ENCODE measurements at regions not wholly inside any gene's neighbourhood (a gene's known extent, or its start where the extent isn't known, plus 50 kb on each side); places are given as distances from the start of the nearest gene placed in this dataset.

DNA sequence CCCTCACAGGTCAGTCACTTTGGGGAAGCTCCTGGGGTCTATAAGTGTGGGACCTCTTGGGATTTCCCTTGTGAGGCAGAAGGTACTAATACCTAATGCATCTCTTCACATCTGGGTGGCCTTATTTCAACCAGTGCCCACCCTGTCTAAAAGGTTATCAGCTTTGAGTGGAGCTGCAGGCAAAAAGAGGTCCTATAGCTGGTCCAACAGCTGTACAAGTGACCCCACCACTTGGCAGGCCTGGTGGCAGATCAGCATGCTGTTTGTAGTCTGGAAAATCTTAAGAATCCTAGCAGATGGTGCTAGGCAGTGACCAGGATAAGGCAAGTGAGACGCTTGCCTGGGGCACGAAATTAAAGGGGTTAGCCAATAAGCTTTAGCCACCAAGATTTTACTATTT, 51.6 kb upstream of the GTSF1L start:
- TF ChIP-seq POLR2AphosphoS5 (IDR thresholded peaks at IDR 0.05; ENCODE audit: borderline replicate concordance, low read depth, low read length) (no peak), EZH2 (IDR thresholded peaks at IDR 0.05) (no peak), FOXP2 (optimal IDR thresholded peaks at IDR 0.05; ENCODE audit: control extremely low read depth, extremely low read length, insufficient read depth) (no peak)
- Histone ChIP-seq H3K27ac (no peak overlapping the region), H3K36me3 (ENCODE audit: insufficient read depth, low read length) (no peaks in the 10 kb centered on the region), H3K9ac (ENCODE audit: insufficient read length) (no peak overlapping the region), H3K9me3 (ENCODE audit: low read depth, low read length) (0 out of 2 replicates have a peak, but pooled peaks cover 6% of the 10 kb centered on the region), H3K4me3 (no peak overlapping the region)
- no peak for DNase-seq (ENCODE audit: low read depth, low spot score)

DNA sequence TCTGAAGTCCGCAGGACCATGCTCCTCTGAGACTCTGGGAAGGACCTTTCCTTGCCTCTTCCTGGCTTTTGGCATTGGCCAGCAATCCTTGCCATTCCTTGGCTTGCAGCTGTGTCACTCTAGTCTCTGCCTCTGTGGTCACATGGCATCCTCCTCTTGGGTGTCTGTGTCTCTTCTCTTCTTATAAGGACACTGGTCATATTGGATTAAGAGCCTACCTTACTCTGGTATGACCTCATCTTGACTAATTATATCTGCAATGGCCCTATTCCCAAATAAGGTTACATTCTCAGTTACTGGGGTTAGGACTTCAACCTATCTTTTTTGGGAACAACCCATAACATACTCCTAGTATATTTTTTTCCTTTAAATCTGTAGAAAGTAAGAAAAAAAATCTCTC, 49.9 kb upstream of the GTSF1L start:
- H3K9ac ChIP-seq (ENCODE audit: insufficient read length), result no peak overlapping the region
- H3K27ac ChIP-seq, result no peak overlapping the region
- H3K36me3 ChIP-seq (ENCODE audit: insufficient read depth, low read length), result no peaks in the 10 kb centered on the region
- TF ChIP-seq EZH2 (IDR thresholded peaks at IDR 0.05) (no peak), POLR2AphosphoS5 (IDR thresholded peaks at IDR 0.05; ENCODE audit: borderline replicate concordance, low read depth, low read length) (no peak), FOXP2 (optimal IDR thresholded peaks at IDR 0.05; ENCODE audit: control extremely low read depth, extremely low read length, insufficient read depth) (no peak)
- DNase-seq (ENCODE audit: low read depth, low spot score), result no peak
- 0 out of 2 replicates have a peak, but pooled peaks cover 6% of the 10 kb centered on the region for H3K9me3 ChIP-seq (ENCODE audit: low read depth, low read length)
- H3K4me3 ChIP-seq, result no peak overlapping the region

Measured in SK-N-MC (cell line).